ENCODE measurements at regions not wholly inside any gene's neighbourhood (a gene's known extent, or its start where the extent isn't known, plus 50 kb on each side); places are given as distances from the start of the nearest gene placed in this dataset.

DNA sequence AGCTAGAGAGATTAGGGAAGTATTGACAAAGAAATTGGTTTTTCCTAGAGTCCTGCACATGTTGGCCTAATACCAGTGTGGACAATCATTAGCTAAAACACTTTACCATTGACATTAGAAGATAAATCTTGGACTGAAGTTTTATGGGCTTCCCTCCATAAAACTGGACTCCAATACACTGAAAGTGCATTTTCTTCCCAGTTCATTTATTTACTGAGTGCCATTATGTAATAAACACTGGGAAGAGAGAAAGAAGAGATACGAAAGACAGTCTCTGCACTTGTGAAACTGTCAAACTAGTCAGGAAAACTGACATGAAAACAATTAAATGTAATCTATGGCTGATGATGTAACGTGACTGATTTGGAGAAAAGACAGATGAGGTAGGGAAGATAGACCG, 539.3 kb downstream of the ZNF608 start:
- FAIRE-seq (no peak), DNase-seq (ENCODE audit: low read depth in 1 of 2, low spot score in 2 of 2) (no peak)
- Histone ChIP-seq H3K79me2 (ENCODE audit: control insufficient read depth in 1 of 2, insufficient read depth in 2 of 2, low read length in 2 of 2) (no peaks in the 10 kb centered on the region), H2BK15ac (ENCODE audit: low read length) (no peak overlapping the region), H4K5ac (ENCODE audit: insufficient read length, low read depth, low read length) (no peak overlapping the region), H4K20me1 (replicated peaks in 1 of 2; ENCODE audit: control insufficient read depth in 1 of 2, insufficient read depth in 2 of 2, low read length in 2 of 2) (no peaks in the 10 kb centered on the region), H4K8ac (ENCODE audit: extremely low read depth, insufficient read depth, low read length) (no peak overlapping the region), H3K36me3 (ENCODE audit: control insufficient read depth in 2 of 4, insufficient read depth in 4 of 4, low read length in 3 of 4) (peaks cover 0 to 9% (median 0%) of the 10 kb centered on the region in 4 experiments; a peak in 3 of 8 replicates), H3K79me1 (ENCODE audit: low read depth, low read length) (no peaks in the 10 kb centered on the region), H3K18ac (ENCODE audit: extremely low read depth, low read length) (no peak overlapping the region), H2AFZ (ENCODE audit: low read length) (no peak overlapping the region), H2BK20ac (ENCODE audit: low read length) (no peak overlapping the region), H3K23ac (ENCODE audit: insufficient read length) (no peak overlapping the region), H3K4me2 (ENCODE audit: insufficient read depth in 1 of 2, low read depth in 2 of 2, low read length in 2 of 2) (no peak overlapping the region), H2AK5ac (ENCODE audit: low read depth, low read length) (no peak overlapping the region), H3K4me3 (ENCODE audit: extremely low read depth in 1 of 4, insufficient read depth in 2 of 4, low read depth in 3 of 4, low read length in 4 of 4) (no peak overlapping the region), H3K4me1 (replicated peaks in 1 of 4; ENCODE audit: control insufficient read depth in 3 of 4, insufficient read depth in 4 of 4, low read length in 3 of 4) (no peaks in the 10 kb centered on the region), H3K27ac (ENCODE audit: low read depth, low read length) (no peak overlapping the region), H2BK12ac (ENCODE audit: low read depth, low read length) (no peak overlapping the region), H3K23me2 (ENCODE audit: low read depth, low read length) (no peaks in the 10 kb centered on the region), H3K27me3 (replicated peaks in 1 of 4; ENCODE audit: control insufficient read depth in 3 of 4, extremely low read depth in 1 of 4, insufficient read depth in 3 of 4, low read length in 3 of 4) (no peaks in the 10 kb centered on the region), H3K9ac (replicated peaks in 1 of 4; ENCODE audit: extremely low read depth in 1 of 4, low read depth in 3 of 4, low read length in 3 of 4) (no peak overlapping the region), H3K4ac (replicated peaks; ENCODE audit: insufficient read length, low read depth, low read length) (no peak overlapping the region), H3K56ac (replicated peaks; ENCODE audit: insufficient read length, low read depth, low read length) (no peak overlapping the region), H3K14ac (ENCODE audit: insufficient read length) (no peak overlapping the region), H2BK120ac (replicated peaks; ENCODE audit: low read depth, low read length) (no peak overlapping the region), H3K9me3 (ENCODE audit: insufficient read depth in 2 of 2, low read depth in 1 of 2, low read length in 1 of 2) (peaks cover 27 to 29% of the 10 kb centered on the region in 2 experiments), H4K91ac (replicated peaks; ENCODE audit: insufficient read length, low read length) (no peak overlapping the region), H2BK5ac (ENCODE audit: low read depth, low read length) (no peak overlapping the region)
- TF ChIP-seq SIN3A (conservative IDR thresholded peaks at IDR 0.05 in 1 of 2, IDR thresholded peaks at IDR 0.05 in 1 of 2; ENCODE audit: low read depth in 1 of 2, low read length in 2 of 2): no peak
- TF ChIP-seq EGR1 (IDR thresholded peaks at IDR 0.05; ENCODE audit: borderline replicate concordance, low read depth, low read length): no peak
- no peak for TF ChIP-seq ZNF274 (IDR thresholded peaks at IDR 0.05; ENCODE audit: borderline replicate concordance, extremely low read depth, low read length)
- no peak for TF ChIP-seq POLR2AphosphoS5 (IDR thresholded peaks at IDR 0.05; ENCODE audit: low read depth, low read length)
- CTCF ChIA-PET (ENCODE audit: partially characterized antibody): interaction anchor here (0.5 to 0.6 kb wide), 2 partner anchors 13 to 793 kb away, joined by 3 to 4 read pairs; no protein-coding TSS in a partner anchor
- POLR2A ChIA-PET (ENCODE audit: partially characterized antibody): no interaction called here
- WGBS, 2 experiments (ENCODE audit: extremely low coverage in 1 of 2, insufficient coverage in 1 of 2, insufficient read length in 1 of 2, insufficient replicate concordance in 2 of 2, low coverage in 1 of 2, low lambda C conversion rate in 2 of 2, missing lambda C conversion rate in 1 of 2): 80% methylated on average over 3 of the region's 3 CpGs; no CpG with 5 or more reads in 1 of the 2 experiments

All from H1 (cell line).